ENCODE measurements at regions not wholly inside any gene's neighbourhood (a gene's known extent, or its start where the extent isn't known, plus 50 kb on each side); places are given as distances from the start of the nearest gene placed in this dataset.

DNA sequence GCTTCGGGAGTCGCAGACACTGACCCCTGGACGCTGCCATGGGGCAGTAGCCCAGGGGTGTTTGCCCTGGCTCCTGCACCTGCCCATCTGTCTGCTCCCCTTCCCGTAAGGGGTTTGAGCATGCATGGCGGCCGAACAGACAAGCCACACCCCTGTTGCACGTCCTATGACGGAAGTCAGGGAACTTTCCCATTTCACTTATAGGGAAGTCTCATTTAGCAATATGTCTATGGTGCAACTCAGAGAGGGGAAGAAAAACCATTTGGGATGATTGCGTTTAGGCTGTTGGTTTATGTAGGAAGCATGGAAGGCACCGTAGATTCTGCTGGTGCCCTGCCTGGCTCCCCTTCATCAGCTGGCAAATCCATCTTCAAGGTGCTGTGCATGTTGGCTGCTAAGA lies 112.5 kb downstream of the HAPSTR1 start:
- ChIA-PET CTCF (ENCODE audit: partially characterized antibody) (interaction anchor here (0.6 kb wide), 1 partner anchor 145 kb away, joined by 5 read pairs; no protein-coding TSS in a partner anchor), POLR2A (ENCODE audit: partially characterized antibody) (no interaction called here)
- no peak overlapping the region for H3K27ac Mint-ChIP-seq
- Histone ChIP-seq H3K9me3 (ENCODE audit: control insufficient read depth in 1 of 2, low read length in 2 of 2) (no peaks in the 10 kb centered on the region), H3K4me3 (ENCODE audit: low read length in 2 of 2) (no peak overlapping the region), H3K27ac (ENCODE audit: low read depth, low read length) (no peak overlapping the region), H3K4me1 (ENCODE audit: insufficient read depth, low read length) (no peaks in the 10 kb centered on the region), H3K36me3 (ENCODE audit: insufficient read depth, low read length) (no peaks in the 10 kb centered on the region), H3K27me3 (ENCODE audit: insufficient read depth, low read length) (no peaks in the 10 kb centered on the region)
- DNase-seq: no peak
- H3K9me3 Mint-ChIP-seq: peaks cover 0 to 2% (median 0%) of the 10 kb centered on the region in 8 donors
- no peaks in the 10 kb centered on the region for H3K36me3 Mint-ChIP-seq
- intact Hi-C loops (cut with micrococcal nuclease): no loop called here
- H3K4me3 Mint-ChIP-seq: no peak overlapping the region
- peaks cover 2 to 16% of the 10 kb centered on the region in 2 donors for H3K27me3 Mint-ChIP-seq
- H3K4me1 Mint-ChIP-seq: no peaks in the 10 kb centered on the region

DNA sequence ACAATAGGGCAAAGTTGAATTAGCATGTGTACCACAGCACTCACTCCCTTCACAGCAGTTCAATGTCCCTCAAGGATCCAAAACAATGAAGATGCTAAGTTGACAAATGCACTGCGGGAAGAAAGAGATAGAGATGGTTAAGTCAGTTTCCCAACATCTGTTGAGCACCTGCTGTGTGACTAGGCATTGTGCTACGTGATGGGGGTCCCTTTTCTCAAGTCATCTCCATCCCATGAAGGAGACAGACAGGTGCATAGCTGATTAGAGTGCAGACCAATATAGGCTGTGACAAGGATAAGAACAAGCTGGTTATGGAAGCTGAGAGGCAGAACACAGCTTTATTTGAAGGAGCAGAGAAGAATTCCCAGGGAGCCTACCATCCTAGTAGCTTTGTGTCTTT lies 114.2 kb downstream of the HAPSTR1 start:
- H3K9me3 Mint-ChIP-seq: peaks cover 0 to 2% (median 0%) of the 10 kb centered on the region in 8 donors
- H3K36me3 Mint-ChIP-seq: no peaks in the 10 kb centered on the region
- POLR2A ChIA-PET (ENCODE audit: partially characterized antibody): no interaction called here
- H3K27ac Mint-ChIP-seq: no peak overlapping the region
- no peaks in the 10 kb centered on the region for H3K9me3 ChIP-seq (ENCODE audit: control insufficient read depth in 1 of 2, low read length in 2 of 2)
- H3K4me1 Mint-ChIP-seq: no peaks in the 10 kb centered on the region
- H3K27me3 Mint-ChIP-seq: peaks cover 0 to 14% of the 10 kb centered on the region in 2 donors
- intact Hi-C loops (cut with micrococcal nuclease): no loop called here
- no peaks in the 10 kb centered on the region for H3K36me3 ChIP-seq (ENCODE audit: insufficient read depth, low read length)
- no peaks in the 10 kb centered on the region for H3K27me3 ChIP-seq (ENCODE audit: insufficient read depth, low read length)
- CTCF ChIA-PET (ENCODE audit: partially characterized antibody): no interaction called here
- no peak for DNase-seq
- H3K4me1 ChIP-seq (ENCODE audit: insufficient read depth, low read length): no peaks in the 10 kb centered on the region
- no peak overlapping the region for H3K4me3 Mint-ChIP-seq
- H3K27ac ChIP-seq (ENCODE audit: low read depth, low read length): no peak overlapping the region
- no peak overlapping the region for H3K4me3 ChIP-seq (ENCODE audit: low read length in 2 of 2)

DNA sequence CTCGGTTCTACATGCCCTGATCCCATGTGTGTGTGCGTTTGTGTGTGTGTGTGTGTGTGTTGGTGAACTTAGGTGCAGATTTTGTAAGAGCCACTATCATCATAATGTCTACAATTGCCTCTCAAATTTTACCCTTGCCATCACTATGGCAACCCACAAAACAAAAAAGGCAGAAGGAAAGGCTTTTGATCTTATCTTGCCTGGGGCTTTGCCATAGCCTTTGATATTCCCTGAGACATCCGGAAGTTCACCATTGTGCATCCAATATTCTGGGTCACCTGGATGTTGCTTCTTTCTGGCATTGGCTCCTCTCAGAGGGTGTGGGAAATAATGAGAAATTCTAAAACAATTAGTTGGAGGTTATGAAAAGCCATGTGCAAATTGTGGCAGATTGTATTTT lies 114.7 kb downstream of the HAPSTR1 start:
- Mint-ChIP-seq H3K36me3 (no peaks in the 10 kb centered on the region), H3K9me3 (peaks cover 0 to 2% (median 0%) of the 10 kb centered on the region in 8 donors), H3K27ac (no peak overlapping the region), H3K4me1 (no peaks in the 10 kb centered on the region), H3K27me3 (peaks cover 0 to 14% of the 10 kb centered on the region in 2 donors), H3K4me3 (no peak overlapping the region)
- Histone ChIP-seq H3K9me3 (ENCODE audit: control insufficient read depth in 1 of 2, low read length in 2 of 2) (no peaks in the 10 kb centered on the region), H3K4me3 (ENCODE audit: low read length in 2 of 2) (no peak overlapping the region), H3K4me1 (ENCODE audit: insufficient read depth, low read length) (no peaks in the 10 kb centered on the region), H3K27me3 (ENCODE audit: insufficient read depth, low read length) (no peaks in the 10 kb centered on the region), H3K36me3 (ENCODE audit: insufficient read depth, low read length) (no peaks in the 10 kb centered on the region), H3K27ac (ENCODE audit: low read depth, low read length) (no peak overlapping the region)
- intact Hi-C loops (cut with micrococcal nuclease): no loop called here
- DNase-seq: no peak
- POLR2A ChIA-PET (ENCODE audit: partially characterized antibody): no interaction called here
- CTCF ChIA-PET (ENCODE audit: partially characterized antibody): no interaction called here

DNA sequence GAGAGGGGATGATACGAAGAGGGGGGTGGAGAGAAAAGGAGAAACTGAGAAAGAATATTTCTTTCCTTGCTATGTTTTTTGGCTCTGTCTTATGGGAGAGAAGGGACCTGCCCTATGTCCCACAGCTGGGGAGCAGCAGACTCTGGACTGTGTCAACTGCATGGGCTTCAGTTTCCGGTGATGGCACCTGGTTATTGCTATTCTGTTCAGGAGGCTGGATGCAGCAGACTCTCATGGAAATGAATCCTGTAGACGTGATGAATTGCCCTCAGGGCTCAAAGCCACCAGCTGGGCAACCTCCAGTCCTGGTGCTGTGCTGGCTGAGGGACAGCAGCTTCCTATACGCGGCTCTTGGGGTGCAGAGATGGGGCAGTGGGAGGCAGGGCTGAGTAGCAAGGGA lies 121.2 kb downstream of the HAPSTR1 start:
- ChIA-PET POLR2A (ENCODE audit: partially characterized antibody) (no interaction called here), CTCF (ENCODE audit: partially characterized antibody) (no interaction called here)
- no peak for DNase-seq
- Histone ChIP-seq H3K36me3 (ENCODE audit: insufficient read depth, low read length) (no peaks in the 10 kb centered on the region), H3K9me3 (ENCODE audit: control insufficient read depth in 1 of 2, low read length in 2 of 2) (no peaks in the 10 kb centered on the region), H3K4me1 (ENCODE audit: insufficient read depth, low read length) (no peaks in the 10 kb centered on the region), H3K27me3 (ENCODE audit: insufficient read depth, low read length) (no peaks in the 10 kb centered on the region), H3K27ac (ENCODE audit: low read depth, low read length) (no peak overlapping the region), H3K4me3 (ENCODE audit: low read length in 2 of 2) (no peak overlapping the region)
- Mint-ChIP-seq H3K36me3 (no peaks in the 10 kb centered on the region), H3K4me1 (no peaks in the 10 kb centered on the region), H3K27ac (no peak overlapping the region), H3K4me3 (no peak overlapping the region), H3K9me3 (peaks cover 0 to 4% (median 0%) of the 10 kb centered on the region in 8 donors), H3K27me3 (peaks cover 0 to 8% of the 10 kb centered on the region in 2 donors)
- intact Hi-C loops (cut with micrococcal nuclease): no loop called here

DNA sequence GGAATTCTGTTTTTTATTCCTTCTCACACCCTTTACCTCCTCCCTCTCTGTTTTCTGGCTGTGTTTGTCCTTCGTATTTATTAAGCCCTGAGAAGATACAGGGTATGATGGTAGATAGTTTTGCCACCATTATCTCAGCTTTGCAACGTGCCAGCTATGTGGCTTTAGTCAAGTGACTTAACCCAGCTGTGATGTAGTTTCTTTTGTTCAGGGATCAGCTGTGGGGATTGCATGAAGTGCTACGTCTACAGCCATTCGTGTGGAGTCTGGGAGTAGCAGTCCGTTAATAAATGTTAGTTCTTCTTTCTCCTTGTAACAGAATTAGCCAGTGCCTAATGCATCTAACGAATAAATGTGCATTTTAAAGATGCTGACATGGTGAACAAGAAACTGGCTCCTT lies 128.4 kb downstream of the HAPSTR1 start:
- Mint-ChIP-seq H3K36me3 (no peaks in the 10 kb centered on the region), H3K27ac (no peak overlapping the region), H3K27me3 (peaks cover 3% of the 10 kb centered on the region in 2 donors), H3K4me3 (no peak overlapping the region), H3K4me1 (no peaks in the 10 kb centered on the region), H3K9me3 (peaks cover 0 to 6% (median 0%) of the 10 kb centered on the region in 8 donors)
- no peaks in the 10 kb centered on the region for H3K9me3 ChIP-seq (ENCODE audit: control insufficient read depth in 1 of 2, low read length in 2 of 2)
- no peaks in the 10 kb centered on the region for H3K4me1 ChIP-seq (ENCODE audit: insufficient read depth, low read length)
- H3K4me3 ChIP-seq (ENCODE audit: low read length in 2 of 2): no peak overlapping the region
- ChIA-PET CTCF (ENCODE audit: partially characterized antibody) (no interaction called here), POLR2A (ENCODE audit: partially characterized antibody) (no interaction called here)
- no peak overlapping the region for H3K27ac ChIP-seq (ENCODE audit: low read depth, low read length)
- DNase-seq: no peak
- H3K27me3 ChIP-seq (ENCODE audit: insufficient read depth, low read length): no peaks in the 10 kb centered on the region
- intact Hi-C loops (cut with micrococcal nuclease): no loop called here
- no peaks in the 10 kb centered on the region for H3K36me3 ChIP-seq (ENCODE audit: insufficient read depth, low read length)

DNA sequence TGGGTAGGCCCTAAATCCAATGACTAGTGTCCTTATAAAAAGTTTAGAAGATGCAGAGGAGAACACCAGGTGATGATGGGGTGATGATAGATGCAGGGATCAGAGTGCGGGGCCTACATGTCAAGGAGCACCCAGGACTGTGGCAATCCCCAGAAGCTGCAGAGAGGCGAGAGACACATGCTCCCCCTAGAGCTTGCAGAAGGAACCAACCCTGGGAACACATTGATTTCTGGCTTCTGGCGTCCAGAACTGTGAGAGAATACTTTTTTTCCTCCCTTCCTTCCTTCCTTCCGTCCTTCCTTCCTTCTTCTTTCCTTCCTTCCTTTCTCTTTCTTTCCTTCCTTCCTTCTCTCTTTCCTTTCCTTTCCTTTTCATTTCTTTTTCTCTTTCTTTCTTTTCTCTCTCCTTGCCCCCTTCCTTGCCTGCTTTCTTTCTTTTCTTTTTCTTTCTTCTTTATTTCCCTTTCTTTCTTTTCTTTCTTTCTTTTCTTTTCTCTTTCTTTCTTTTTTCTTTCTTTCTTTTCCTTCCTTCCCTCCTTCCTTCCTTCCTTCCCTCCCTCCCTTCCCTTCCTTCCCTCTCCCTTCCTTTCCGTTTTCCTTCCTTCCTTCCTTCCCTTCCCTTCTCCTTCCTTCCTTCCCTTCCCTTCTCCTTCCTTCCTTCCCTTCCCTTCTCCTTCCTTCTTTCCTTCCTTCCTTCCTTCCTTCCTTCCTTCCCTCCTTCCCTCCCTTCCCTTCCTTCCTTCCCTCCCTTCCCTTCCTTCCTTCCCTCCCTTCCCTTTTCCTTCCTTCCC lies 134.3 kb downstream of the HAPSTR1 start:
- no peaks in the 10 kb centered on the region for H3K4me1 ChIP-seq (ENCODE audit: insufficient read depth, low read length)
- H3K9me3 ChIP-seq (ENCODE audit: control insufficient read depth in 1 of 2, low read length in 2 of 2): no peaks in the 10 kb centered on the region
- no peak overlapping the region for H3K27ac Mint-ChIP-seq
- H3K27ac ChIP-seq (ENCODE audit: low read depth, low read length): no peak overlapping the region
- POLR2A ChIA-PET (ENCODE audit: partially characterized antibody): no interaction called here
- no peak for DNase-seq
- H3K27me3 ChIP-seq (ENCODE audit: insufficient read depth, low read length): no peaks in the 10 kb centered on the region
- no peaks in the 10 kb centered on the region for H3K36me3 Mint-ChIP-seq
- no peak overlapping the region for H3K4me3 Mint-ChIP-seq
- H3K27me3 Mint-ChIP-seq: peaks cover 6 to 7% of the 10 kb centered on the region in 2 donors
- no peak overlapping the region for H3K4me3 ChIP-seq (ENCODE audit: low read length in 2 of 2)
- H3K9me3 Mint-ChIP-seq: peaks cover 0 to 6% (median 1%) of the 10 kb centered on the region in 8 donors
- H3K36me3 ChIP-seq (ENCODE audit: insufficient read depth, low read length): no peaks in the 10 kb centered on the region
- CTCF ChIA-PET (ENCODE audit: partially characterized antibody): no interaction called here
- intact Hi-C loops (cut with micrococcal nuclease): no loop called here
- H3K4me1 Mint-ChIP-seq: no peaks in the 10 kb centered on the region

DNA sequence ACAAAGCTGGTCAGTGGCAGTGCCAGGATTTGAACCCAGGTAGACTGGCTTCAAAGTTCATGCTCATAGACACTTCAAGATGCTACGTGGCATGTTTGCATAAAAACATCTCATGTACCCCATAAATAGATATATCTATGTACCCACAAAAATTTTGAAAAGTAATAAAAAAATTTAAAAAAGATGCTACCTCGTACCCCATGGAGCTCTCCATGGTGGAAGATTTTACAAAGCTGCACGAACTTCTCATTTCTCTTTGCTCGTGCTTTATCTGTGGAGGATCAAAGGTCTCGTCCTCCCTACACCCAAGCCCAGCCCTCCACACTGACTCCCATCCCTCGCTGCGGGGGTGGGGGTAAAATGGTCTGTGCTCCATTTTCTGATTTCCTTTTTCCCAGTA lies 135.5 kb downstream of the HAPSTR1 start:
- Mint-ChIP-seq H3K9me3 (peaks cover 0 to 6% (median 1%) of the 10 kb centered on the region in 8 donors), H3K27me3 (peaks cover 3 to 8% of the 10 kb centered on the region in 2 donors), H3K4me1 (no peaks in the 10 kb centered on the region), H3K4me3 (no peak overlapping the region), H3K27ac (no peak overlapping the region), H3K36me3 (no peaks in the 10 kb centered on the region)
- H3K27ac ChIP-seq (ENCODE audit: low read depth, low read length): no peak overlapping the region
- no peak for DNase-seq
- CTCF ChIA-PET (ENCODE audit: partially characterized antibody): no interaction called here
- no peaks in the 10 kb centered on the region for H3K36me3 ChIP-seq (ENCODE audit: insufficient read depth, low read length)
- intact Hi-C loops (cut with micrococcal nuclease): no loop called here
- H3K9me3 ChIP-seq (ENCODE audit: control insufficient read depth in 1 of 2, low read length in 2 of 2): no peaks in the 10 kb centered on the region
- H3K4me3 ChIP-seq (ENCODE audit: low read length in 2 of 2): no peak overlapping the region
- no peaks in the 10 kb centered on the region for H3K27me3 ChIP-seq (ENCODE audit: insufficient read depth, low read length)
- no peaks in the 10 kb centered on the region for H3K4me1 ChIP-seq (ENCODE audit: insufficient read depth, low read length)
- POLR2A ChIA-PET (ENCODE audit: partially characterized antibody): no interaction called here
